Activated B cell treated with CpG ODN at 0.5 μM for 24 hours (primary cell): ENCODE measurements at regions not wholly inside any gene's neighbourhood (a gene's known extent, or its start where the extent isn't known, plus 50 kb on each side); places are given as distances from the start of the nearest gene placed in this dataset.

Experiments
- ATAC-seq: fragments of 200-7000 bp; cut with Tn5 transposase; one replicate; pipeline ENCODE4 v1.10.0; 2021; ENCODE audit warnings: low read depth, mild to moderate bottlenecking, moderate library complexity
- CTCF ChIA-PET: fragments of 350-600 bp; sonication (Branson Sonifier 250); formaldehyde crosslinking; loops from one replicate; lab custom pipeline; 2021; ENCODE audit warnings: antibody characterized with exemption; lab: Charles Lee
- POLR2A ChIA-PET: fragments of 350-600 bp; sonication (Branson Sonifier 250); formaldehyde crosslinking; loops from one replicate; lab custom pipeline; 2021; ENCODE audit warnings: antibody characterized with exemption; lab: Charles Lee
- DNase-seq: peaks from one replicate; pipeline ENCODE4 v3.0.0; 2022
- H3K27ac Mint-ChIP-seq: one replicate; pipeline ENCODE4 v1.8.0; 2020; ENCODE audit warnings: mixed read lengths
- H3K27me3 Mint-ChIP-seq: one replicate; pipeline ENCODE4 v1.8.0; 2021; ENCODE audit warnings: mixed read lengths
- H3K36me3 Mint-ChIP-seq: one replicate; pipeline ENCODE4 v1.8.0; 2021; ENCODE audit warnings: low read depth, mixed read lengths
- H3K4me1 Mint-ChIP-seq: one replicate; pipeline ENCODE4 v1.8.0; 2021; ENCODE audit warnings: mixed read lengths
- H3K4me3 Mint-ChIP-seq: one replicate; pipeline ENCODE4 v1.8.0; 2020; ENCODE audit warnings: mild to moderate bottlenecking, mixed read lengths
- H3K9me3 Mint-ChIP-seq: one replicate; pipeline ENCODE4 v1.8.0; 2020; ENCODE audit warnings: mixed read lengths
- CTCF ChIP-seq: fragments of 200-600 bp; IDR thresholded peaks from one replicate; pipeline ENCODE4 v1.8.0; 2022; ENCODE audit warnings: antibody characterized with exemption, mild to moderate bottlenecking
- intact Hi-C: fragments of 100-400 bp; cut with micrococcal nuclease; formaldehyde crosslinking; loops from one replicate; pipeline ENCODE4 v1.15.1; 2024

DNA sequence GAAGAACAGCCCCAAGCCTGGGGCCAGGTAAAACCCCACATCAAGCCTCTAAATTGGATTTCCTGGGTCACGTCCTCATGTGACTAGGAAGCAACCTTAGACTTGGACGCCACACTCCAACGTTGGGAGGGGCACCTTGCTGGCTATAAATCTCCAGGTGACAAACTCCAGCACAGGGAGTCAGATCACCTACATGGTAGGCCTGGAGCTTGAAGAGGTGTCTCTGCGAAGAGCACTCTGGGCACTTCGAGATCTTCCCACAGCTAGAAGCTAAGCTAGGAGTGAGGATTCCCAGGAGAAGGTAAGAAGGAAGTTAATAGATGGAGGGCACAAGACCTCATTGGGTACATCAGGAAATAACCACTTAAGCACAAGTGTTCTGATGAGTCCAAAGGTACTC lies 77.1 kb upstream of the GNAZ start:
- no peak for ATAC-seq
- ChIA-PET POLR2A (no interaction called here), CTCF (no interaction called here)
- intact Hi-C loops = no loop called here
- H3K4me1 Mint-ChIP-seq = no peaks in the 10 kb centered on the region
- no peaks in the 10 kb centered on the region for H3K36me3 Mint-ChIP-seq
- no peak for DNase-seq
- peaks cover 18% of the 10 kb centered on the region for H3K9me3 Mint-ChIP-seq
- H3K4me3 Mint-ChIP-seq = no peak overlapping the region
- H3K27ac Mint-ChIP-seq = no peak overlapping the region
- H3K27me3 Mint-ChIP-seq = peaks cover 7% of the 10 kb centered on the region
- no peak for TF ChIP-seq CTCF

DNA sequence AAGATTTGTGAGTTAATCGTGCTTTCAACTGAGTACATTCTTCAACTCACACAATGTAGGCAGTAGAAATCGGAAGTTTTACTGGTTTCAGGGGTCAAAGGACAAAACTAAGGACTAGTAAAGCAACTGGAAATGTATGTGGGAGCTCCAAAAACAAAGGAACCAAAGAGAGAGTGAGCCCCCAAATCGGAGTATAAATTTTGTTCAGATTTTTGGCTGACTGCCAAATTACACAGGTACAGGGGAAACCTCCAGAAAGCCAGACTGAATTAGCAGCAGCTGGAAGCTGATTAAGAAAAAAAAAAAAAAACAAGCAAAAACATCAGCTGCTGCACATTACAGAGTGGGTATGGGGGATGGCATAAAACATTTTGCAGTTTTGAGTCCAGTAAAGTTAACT lies 75.2 kb upstream of the GNAZ start:
- ChIA-PET POLR2A (no interaction called here), CTCF (no interaction called here)
- Mint-ChIP-seq H3K4me1 (no peaks in the 10 kb centered on the region), H3K4me3 (no peak overlapping the region), H3K27ac (no peak overlapping the region), H3K9me3 (peaks cover 28% of the 10 kb centered on the region), H3K27me3 (peaks cover 3% of the 10 kb centered on the region), H3K36me3 (no peaks in the 10 kb centered on the region)
- DNase-seq = no peak
- intact Hi-C loops = no loop called here
- no peak for ATAC-seq
- TF ChIP-seq CTCF = no peak

DNA sequence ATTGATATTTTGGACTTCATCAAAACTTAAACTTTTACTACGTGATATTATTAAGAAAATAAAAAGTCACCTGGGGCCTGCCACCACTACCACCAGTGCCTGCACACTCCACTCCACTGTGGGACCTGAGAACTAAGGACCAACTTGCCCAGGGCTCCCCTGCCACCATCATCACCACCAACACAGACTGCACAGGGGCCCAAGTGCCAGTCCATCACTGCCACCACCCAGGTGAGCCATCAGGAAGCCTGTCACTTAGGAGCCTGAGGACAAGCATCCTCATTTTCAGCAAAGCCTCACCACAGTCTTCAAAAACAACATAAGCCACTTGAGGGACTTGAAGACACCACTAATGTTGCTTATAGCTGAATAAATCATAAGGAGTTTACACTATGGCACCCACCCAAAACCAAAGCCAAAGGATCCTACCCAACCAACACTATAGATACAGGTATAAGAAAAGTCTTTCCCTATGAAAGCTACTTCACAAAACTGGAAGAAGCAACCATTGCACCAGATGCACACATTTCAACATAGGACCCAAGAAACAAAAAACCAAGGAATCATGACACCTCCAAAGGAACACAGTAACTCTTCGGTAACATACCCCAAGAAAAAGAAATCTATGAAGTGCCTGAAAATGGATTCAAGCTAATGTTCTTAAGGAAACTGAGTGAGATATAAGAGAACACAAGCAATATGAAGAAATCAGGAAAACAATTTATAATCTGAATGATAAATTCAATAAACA lies 73.6 kb upstream of the GNAZ start:
- intact Hi-C loops = no loop called here
- Mint-ChIP-seq H3K27me3 (no peaks in the 10 kb centered on the region), H3K9me3 (peaks cover 28% of the 10 kb centered on the region), H3K4me3 (no peak overlapping the region), H3K36me3 (no peaks in the 10 kb centered on the region), H3K4me1 (peaks cover 11% of the 10 kb centered on the region), H3K27ac (no peak overlapping the region)
- TF ChIP-seq CTCF = no peak
- ChIA-PET POLR2A (no interaction called here), CTCF (no interaction called here)
- DNase-seq = no peak
- ATAC-seq = no peak

DNA sequence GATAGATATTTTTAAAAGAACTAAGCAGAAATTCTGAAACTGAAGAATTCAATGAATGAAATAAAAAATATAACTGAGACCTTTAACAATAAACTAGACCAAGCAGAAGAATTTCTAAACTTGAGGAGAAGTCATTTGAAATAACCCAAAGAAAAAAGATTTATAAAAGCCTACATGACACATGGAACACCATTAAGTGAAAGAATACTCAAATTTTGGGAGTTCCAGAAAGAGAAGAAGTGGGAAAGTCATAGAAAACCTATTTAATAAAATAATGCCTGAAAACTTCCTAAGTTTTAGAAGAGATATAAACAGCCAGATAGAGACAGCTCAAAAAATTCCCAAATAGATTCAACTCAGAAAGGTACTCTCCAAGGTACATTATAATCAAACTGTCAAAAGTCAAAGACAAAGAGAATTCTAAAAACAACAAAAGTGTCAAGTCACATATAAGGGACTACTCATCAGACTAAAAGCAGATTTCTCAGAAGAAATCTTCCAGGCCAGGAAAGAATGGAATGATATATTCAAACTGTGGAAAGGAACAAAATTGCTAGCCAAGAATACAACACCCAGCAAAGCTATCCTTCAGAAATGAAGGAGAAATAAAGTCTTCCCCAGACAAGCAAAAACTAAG lies 72.9 kb upstream of the GNAZ start:
- no peak for ATAC-seq
- ChIA-PET POLR2A (no interaction called here), CTCF (no interaction called here)

More for the DNA sequence above, 72.9 kb upstream of the GNAZ start:
- no peak for TF ChIP-seq CTCF
- no peaks in the 10 kb centered on the region for H3K36me3 Mint-ChIP-seq
- intact Hi-C loops = no loop called here
- H3K9me3 Mint-ChIP-seq = peaks cover 28% of the 10 kb centered on the region
- H3K27ac Mint-ChIP-seq = no peak overlapping the region
- no peaks in the 10 kb centered on the region for H3K27me3 Mint-ChIP-seq
- peaks cover 12% of the 10 kb centered on the region for H3K4me1 Mint-ChIP-seq
- no peak for DNase-seq
- no peak overlapping the region for H3K4me3 Mint-ChIP-seq
